ENCODE measurements at regions not wholly inside any gene's neighbourhood (a gene's known extent, or its start where the extent isn't known, plus 50 kb on each side); places are given as distances from the start of the nearest gene placed in this dataset.

DNA sequence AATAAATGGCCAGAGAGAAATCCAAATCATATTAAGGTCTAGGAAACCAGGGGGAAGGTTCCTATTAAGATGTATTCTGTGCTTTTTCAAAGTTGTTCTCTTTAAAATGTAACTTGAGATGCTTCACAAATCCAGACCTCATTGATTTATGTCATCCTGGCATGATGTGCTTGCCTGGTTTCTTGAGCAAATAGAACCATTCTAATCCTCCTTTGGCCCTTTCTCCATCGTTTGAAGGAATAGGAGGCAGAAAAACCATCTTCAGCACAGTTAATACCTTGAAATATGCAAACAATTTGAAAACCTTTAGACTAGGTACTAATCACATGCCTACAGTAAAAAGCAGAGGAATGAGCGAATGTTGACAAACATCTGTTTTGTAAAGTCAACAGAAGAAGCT is 202.2 kb upstream of the CXorf66 start:
- TF ChIP-seq, protein P1, sequence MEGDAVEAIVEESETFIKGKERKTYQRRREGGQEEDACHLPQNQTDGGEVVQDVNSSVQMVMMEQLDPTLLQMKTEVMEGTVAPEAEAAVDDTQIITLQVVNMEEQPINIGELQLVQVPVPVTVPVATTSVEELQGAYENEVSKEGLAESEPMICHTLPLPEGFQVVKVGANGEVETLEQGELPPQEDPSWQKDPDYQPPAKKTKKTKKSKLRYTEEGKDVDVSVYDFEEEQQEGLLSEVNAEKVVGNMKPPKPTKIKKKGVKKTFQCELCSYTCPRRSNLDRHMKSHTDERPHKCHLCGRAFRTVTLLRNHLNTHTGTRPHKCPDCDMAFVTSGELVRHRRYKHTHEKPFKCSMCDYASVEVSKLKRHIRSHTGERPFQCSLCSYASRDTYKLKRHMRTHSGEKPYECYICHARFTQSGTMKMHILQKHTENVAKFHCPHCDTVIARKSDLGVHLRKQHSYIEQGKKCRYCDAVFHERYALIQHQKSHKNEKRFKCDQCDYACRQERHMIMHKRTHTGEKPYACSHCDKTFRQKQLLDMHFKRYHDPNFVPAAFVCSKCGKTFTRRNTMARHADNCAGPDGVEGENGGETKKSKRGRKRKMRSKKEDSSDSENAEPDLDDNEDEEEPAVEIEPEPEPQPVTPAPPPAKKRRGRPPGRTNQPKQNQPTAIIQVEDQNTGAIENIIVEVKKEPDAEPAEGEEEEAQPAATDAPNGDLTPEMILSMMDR (IDR thresholded peaks at IDR 0.05): no peak
- no peak for TF ChIP-seq POLR2A (IDR thresholded peaks at IDR 0.05)
